Mucosa of stomach (tissue), 1 donor: ENCODE measurements at regions not wholly inside any gene's neighbourhood (a gene's known extent, or its start where the extent isn't known, plus 50 kb on each side); places are given as distances from the start of the nearest gene placed in this dataset.

Experiments used
- H3K27me3 ChIP-seq: one replicate; pipeline ENCODE4 v1.7.0; 2013; ENCODE audit warnings: mild to moderate bottlenecking, low read length; ENCODE audit not compliant: control insufficient read depth, insufficient read depth
- H3K36me3 ChIP-seq: one replicate; pipeline ENCODE4 v1.7.0; 2013; ENCODE audit warnings: low read length; ENCODE audit not compliant: control insufficient read depth, insufficient read depth
- H3K4me1 ChIP-seq: one replicate; pipeline ENCODE4 v1.7.0; 2013; ENCODE audit warnings: mild to moderate bottlenecking, low read length; ENCODE audit not compliant: control insufficient read depth, insufficient read depth
- H3K4me3 ChIP-seq: one replicate; pipeline ENCODE4 v1.7.0; 2013; ENCODE audit warnings: low read length
- H3K9ac ChIP-seq: one replicate; pipeline ENCODE4 v1.7.0; 2013; ENCODE audit warnings: mild to moderate bottlenecking, low read length, moderate library complexity
- H3K9me3 ChIP-seq: one replicate; pipeline ENCODE4 v1.7.0; 2013; ENCODE audit warnings: mild to moderate bottlenecking, low read length, moderate library complexity; ENCODE audit not compliant: control insufficient read depth
- donor health status: Pancreatic carcinoma.

GRCh38 chr4:32778025-32778424 lies 2057.9 kb downstream of the PCDH7 start:
- Histone ChIP-seq H3K9me3 (no peaks in the 10 kb centered on the region), H3K27me3 (no peaks in the 10 kb centered on the region), H3K9ac (no peak overlapping the region), H3K36me3 (no peaks in the 10 kb centered on the region), H3K4me3 (no peak overlapping the region), H3K4me1 (no peaks in the 10 kb centered on the region)

GRCh38 chr4:32778938-32779337 lies 2058.8 kb downstream of the PCDH7 start:
- Histone ChIP-seq H3K27me3 (no peaks in the 10 kb centered on the region), H3K4me1 (no peaks in the 10 kb centered on the region), H3K4me3 (no peak overlapping the region), H3K9ac (no peak overlapping the region), H3K9me3 (no peaks in the 10 kb centered on the region), H3K36me3 (no peaks in the 10 kb centered on the region)

- Histone ChIP-seq H3K4me1 (no peaks in the 10 kb centered on the region), H3K9me3 (no peaks in the 10 kb centered on the region)
Observed at GRCh38 chr4:32789026-32789608, 2068.9 kb downstream of the PCDH7 start.

GRCh38 chr4:32790803-32791202 lies 2070.6 kb downstream of the PCDH7 start:
- Histone ChIP-seq H3K36me3 (no peaks in the 10 kb centered on the region), H3K9me3 (no peaks in the 10 kb centered on the region), H3K9ac (no peak overlapping the region), H3K27me3 (no peaks in the 10 kb centered on the region), H3K4me1 (no peaks in the 10 kb centered on the region), H3K4me3 (no peak overlapping the region)

More at GRCh38 chr4:32789026-32789608, 2068.9 kb downstream of the PCDH7 start:
- no peak overlapping the region for H3K9ac ChIP-seq
- no peaks in the 10 kb centered on the region for H3K36me3 ChIP-seq
- no peak overlapping the region for H3K4me3 ChIP-seq
- H3K27me3 ChIP-seq: no peaks in the 10 kb centered on the region

- H3K36me3 ChIP-seq: no peaks in the 10 kb centered on the region
Observed at GRCh38 chr4:32798471-32799159, 2078.4 kb downstream of the PCDH7 start.

GRCh38 chr4:32824336-32824735 lies 2104.2 kb downstream of the PCDH7 start:
- Histone ChIP-seq H3K36me3 (no peaks in the 10 kb centered on the region), H3K27me3 (no peaks in the 10 kb centered on the region)

More at GRCh38 chr4:32798471-32799159, 2078.4 kb downstream of the PCDH7 start:
- Histone ChIP-seq H3K4me3 (no peak overlapping the region), H3K9ac (no peak overlapping the region), H3K4me1 (no peaks in the 10 kb centered on the region), H3K27me3 (no peaks in the 10 kb centered on the region), H3K9me3 (no peaks in the 10 kb centered on the region)

GRCh38 chr4:32826169-32826568 lies 2106.0 kb downstream of the PCDH7 start:
- Histone ChIP-seq H3K4me1 (no peaks in the 10 kb centered on the region), H3K9me3 (no peaks in the 10 kb centered on the region), H3K36me3 (no peaks in the 10 kb centered on the region), H3K9ac (no peak overlapping the region), H3K27me3 (no peaks in the 10 kb centered on the region), H3K4me3 (no peak overlapping the region)

More at GRCh38 chr4:32824336-32824735, 2104.2 kb downstream of the PCDH7 start:
- H3K4me3 ChIP-seq: no peak overlapping the region
- H3K4me1 ChIP-seq: no peaks in the 10 kb centered on the region
- no peaks in the 10 kb centered on the region for H3K9me3 ChIP-seq
- H3K9ac ChIP-seq: no peak overlapping the region

- Histone ChIP-seq H3K9ac (no peak overlapping the region), H3K36me3 (no peaks in the 10 kb centered on the region), H3K4me3 (no peak overlapping the region), H3K4me1 (no peaks in the 10 kb centered on the region), H3K9me3 (no peaks in the 10 kb centered on the region), H3K27me3 (no peaks in the 10 kb centered on the region)
Observed at GRCh38 chr4:32830160-32830559, 2110.0 kb downstream of the PCDH7 start.

GRCh38 chr4:32831104-32831503 lies 2110.9 kb downstream of the PCDH7 start:
- Histone ChIP-seq H3K4me1 (no peaks in the 10 kb centered on the region), H3K27me3 (no peaks in the 10 kb centered on the region), H3K4me3 (no peak overlapping the region), H3K36me3 (no peaks in the 10 kb centered on the region), H3K9me3 (no peaks in the 10 kb centered on the region), H3K9ac (no peak overlapping the region)

GRCh38 chr4:32840461-32841189 lies 2120.5 kb downstream of the PCDH7 start:
- Histone ChIP-seq H3K4me3 (no peak overlapping the region), H3K36me3 (no peaks in the 10 kb centered on the region), H3K9ac (no peak overlapping the region), H3K9me3 (no peaks in the 10 kb centered on the region), H3K27me3 (no peaks in the 10 kb centered on the region), H3K4me1 (no peaks in the 10 kb centered on the region)

GRCh38 chr4:32841217-32841616 lies 2121.0 kb downstream of the PCDH7 start:
- no peak overlapping the region for H3K9ac ChIP-seq
- H3K4me3 ChIP-seq: no peak overlapping the region
- H3K27me3 ChIP-seq: no peaks in the 10 kb centered on the region
- no peaks in the 10 kb centered on the region for H3K4me1 ChIP-seq
- H3K9me3 ChIP-seq: no peaks in the 10 kb centered on the region
- H3K36me3 ChIP-seq: no peaks in the 10 kb centered on the region

- no peaks in the 10 kb centered on the region for H3K27me3 ChIP-seq
- no peak overlapping the region for H3K9ac ChIP-seq
- no peaks in the 10 kb centered on the region for H3K4me1 ChIP-seq
- no peaks in the 10 kb centered on the region for H3K36me3 ChIP-seq
- H3K9me3 ChIP-seq: no peaks in the 10 kb centered on the region
- no peak overlapping the region for H3K4me3 ChIP-seq
Observed at GRCh38 chr4:32847461-32847860, 2127.3 kb downstream of the PCDH7 start.
